SK-N-SH (cell line): ENCODE measurements at regions not wholly inside any gene's neighbourhood (a gene's known extent, or its start where the extent isn't known, plus 50 kb on each side); places are given as distances from the start of the nearest gene placed in this dataset.

Source experiments
- CTCF ChIA-PET: fragments of 300-600, 350-600 bp; formaldehyde crosslinking; extraction: SDS; loops from one replicate; lab custom pipeline; 2021; lab: Yijun Ruan, JAX
- POLR2A ChIA-PET: fragments of 350-600 bp; sonication (Branson Sonifier 250); formaldehyde crosslinking; extraction: SDS; loops from one replicate; lab custom pipeline; 2020; ENCODE audit warnings: antibody characterized with exemption, inconsistent platforms; lab: Yijun Ruan, JAX
- DNase-seq: peaks from one replicate; pipeline ENCODE4 v3.0.0; 2012
- H2AFZ ChIP-seq: fragments of 200-600 bp; sonication (generic); 2 replicates; pipeline ENCODE4 v1.8.1; 2016; ENCODE audit warnings: antibody characterized with exemption, mild to moderate bottlenecking, low read depth
- H3F3A ChIP-seq: fragments of 200-600 bp; sonication (generic); replicated peaks from 2 replicates; pipeline ENCODE3; 2016; ENCODE audit warnings: antibody characterized with exemption, mild to moderate bottlenecking; ENCODE audit not compliant: insufficient read depth
- H3K27ac ChIP-seq, 2 experiments: fragments of 200-500 bp in 1 of 2; fragments of 200-600 bp in 1 of 2; sonication (Bioruptor generic) in 1 of 2; sonication (generic), shearing (Covaris generic) in 1 of 2; 2 replicates each; pipeline versions ENCODE4 v1.5.1 to v1.6.1; 2014 to 2016; ENCODE audit warnings: low read depth in 2 of 2, inconsistent platforms in 1 of 2, low read length in 1 of 2, mild to moderate bottlenecking in 1 of 2, mixed read lengths in 1 of 2
- H3K27me3 ChIP-seq: fragments of 200-600 bp; sonication (generic), shearing (Covaris generic); 2 replicates; pipeline ENCODE4 v1.6.1; 2016; ENCODE audit warnings: mixed run types; ENCODE audit not compliant: insufficient read depth
- H3K36me3 ChIP-seq, 2 experiments: fragments of 200-500 bp in 1 of 2; fragments of 200-600 bp in 1 of 2; sonication (Bioruptor generic) in 1 of 2; sonication (generic) in 1 of 2; replicated peaks in 1 of 2; 2 replicates each; pipeline versions ENCODE3 to v1.5.1; 2014 to 2016; ENCODE audit warnings: low read length in 1 of 2, mild to moderate bottlenecking in 1 of 2; ENCODE audit not compliant: insufficient read depth in 2 of 2, control insufficient read depth in 1 of 2
- H3K4me1 ChIP-seq, 2 experiments: fragments of 200-500 bp in 1 of 2; fragments of 200-600 bp in 1 of 2; sonication (Bioruptor generic) in 1 of 2; sonication (generic), shearing (Covaris generic) in 1 of 2; 2 replicates each; pipeline versions ENCODE4 v1.5.1 to v1.6.1; 2014 to 2016; ENCODE audit warnings: low read depth in 1 of 2, low read length in 1 of 2, mixed run types in 1 of 2; ENCODE audit not compliant: insufficient read depth in 2 of 2, control insufficient read depth in 1 of 2
- H3K4me2 ChIP-seq: fragments of 200-600 bp; sonication (generic), shearing (Covaris generic); 2 replicates; pipeline ENCODE4 v1.6.1; 2017; ENCODE audit warnings: mixed run types
- H3K4me3 ChIP-seq, 2 experiments: fragments of 200-500 bp in 1 of 2; fragments of 200-600 bp in 1 of 2; sonication (Bioruptor generic) in 1 of 2; sonication (generic), shearing (Covaris generic) in 1 of 2; 2 replicates each; pipeline versions ENCODE4 v1.5.1 to v1.8.1; 2014 to 2016; ENCODE audit warnings: low read depth in 2 of 2, inconsistent platforms in 1 of 2, low read length in 1 of 2, mild to moderate bottlenecking in 1 of 2, mixed read lengths in 1 of 2, moderate library complexity in 1 of 2
- H3K79me2 ChIP-seq: fragments of 200-600 bp; sonication (generic); 2 replicates; pipeline ENCODE4 v1.8.1; 2017; ENCODE audit warnings: mild to moderate bottlenecking; ENCODE audit not compliant: insufficient read depth
- H3K9ac ChIP-seq: fragments of 200-600 bp; sonication (generic); 2 replicates; pipeline ENCODE4 v1.6.1; 2017; ENCODE audit warnings: mixed run types
- H3K9me2 ChIP-seq: fragments of 200-600 bp; sonication (generic); 2 replicates; pipeline ENCODE4 v1.6.1; 2017; ENCODE audit warnings: mixed run types
- H3K9me3 ChIP-seq: fragments of 200-600 bp; sonication (generic); 2 replicates; pipeline ENCODE4 v1.6.1; 2017; ENCODE audit warnings: mixed run types, mild to moderate bottlenecking, moderate library complexity
- H4K20me1 ChIP-seq: fragments of 200-600 bp; sonication (generic); 2 replicates; pipeline ENCODE4 v1.6.1; 2017; ENCODE audit warnings: mild to moderate bottlenecking, mixed run types; ENCODE audit not compliant: insufficient read depth
- ELF1 ChIP-seq: IDR thresholded peaks from 2 replicates; pipeline ENCODE4 v1.4.0; 2012
- RAD21 ChIP-seq: IDR thresholded peaks from 2 replicates; pipeline ENCODE4 v1.6.1; 2012; ENCODE audit warnings: mild to moderate bottlenecking, low read length
- RFX5 ChIP-seq: IDR thresholded peaks from 2 replicates; pipeline ENCODE4 v1.6.1; 2012; ENCODE audit warnings: mild to moderate bottlenecking, improper control_type of control experiment, low read length
- TAF1 ChIP-seq: IDR thresholded peaks from 2 replicates; pipeline ENCODE4 v1.6.1; 2012; ENCODE audit warnings: low read depth, mild to moderate bottlenecking, low read length, moderate library complexity, borderline replicate concordance
- TEAD4 ChIP-seq: IDR thresholded peaks from 2 replicates; pipeline ENCODE4 v1.4.0; 2012; ENCODE audit warnings: mild to moderate bottlenecking, borderline replicate concordance; ENCODE audit not compliant: insufficient read depth
- WGBS: methylation state at CpG from one replicate; pipeline ENCODE4 v1.1.6; 2017; ENCODE audit warnings: low lambda C conversion rate; 5-methylcytosine and 5-hydroxymethylcytosine counted together
- TF ChIP-seq, protein P1 (sequence below): IDR thresholded peaks from 2 replicates; pipeline ENCODE4 v1.4.0; 2012; ENCODE audit warnings: low read depth, borderline replicate concordance
- TF ChIP-seq, protein P2 (sequence below): fragments of 200-600 bp; sonication (generic); IDR thresholded peaks from 2 replicates; pipeline ENCODE4 v1.6.1; 2017; ENCODE audit warnings: antibody characterized with exemption, mild to moderate bottlenecking, moderate library complexity

DNA sequence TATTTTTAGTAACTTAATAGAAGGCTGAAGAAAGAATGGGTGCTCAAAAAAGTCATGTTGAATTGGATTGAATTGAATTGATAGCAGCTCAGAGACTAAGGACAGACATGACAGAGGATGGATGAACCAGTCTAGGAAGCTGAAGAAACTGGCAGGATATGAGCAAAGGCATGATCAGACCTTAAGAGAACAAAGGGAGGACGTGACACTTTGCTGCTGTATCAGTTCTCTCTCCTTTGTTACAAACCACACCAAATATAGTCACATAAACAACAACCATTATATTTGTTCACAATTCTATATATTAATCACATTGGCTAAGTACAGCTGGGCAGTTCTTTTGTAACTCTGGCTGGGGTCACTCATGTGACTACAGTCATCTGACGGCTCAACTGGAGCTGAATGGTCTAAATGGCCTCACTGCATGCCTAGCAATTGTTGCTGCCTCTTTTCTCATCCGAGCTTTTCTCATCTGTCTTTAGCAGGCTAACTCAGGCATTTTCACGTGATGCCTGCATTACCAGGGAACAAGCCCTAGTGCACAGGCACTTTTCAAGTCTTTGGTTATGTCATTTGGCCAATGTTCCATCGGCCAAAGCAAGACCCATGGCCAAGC, 355.0 kb downstream of the ETNK1 start:
- H3F3A ChIP-seq, result peaks cover 11% of the 10 kb centered on the region
- 84% methylated on average over 5 of the region's 5 CpGs for WGBS
- ChIA-PET CTCF (no interaction called here), POLR2A (no interaction called here)
- no peak overlapping the region for H3K9ac ChIP-seq
- H3K4me2 ChIP-seq, result no peak overlapping the region
- no peak overlapping the region for H3K4me3 ChIP-seq
- no peaks in the 10 kb centered on the region for H3K36me3 ChIP-seq
- peak overlapping the region in 1 of 2 experiments; percentile 27; a peak in 1 of 4 replicates for H3K27ac ChIP-seq
- no peaks in the 10 kb centered on the region for H3K79me2 ChIP-seq
- no peak overlapping the region for H2AFZ ChIP-seq
- H4K20me1 ChIP-seq, result no peaks in the 10 kb centered on the region
- no peaks in the 10 kb centered on the region for H3K27me3 ChIP-seq
- DNase-seq, result no peak
- no peaks in the 10 kb centered on the region for H3K9me2 ChIP-seq
- H3K9me3 ChIP-seq, result no peaks in the 10 kb centered on the region
- TF ChIP-seq TEAD4 (no peak), RFX5 (no peak), ELF1 (no peak), TAF1 (no peak)
- peaks cover 0 to 4% of the 10 kb centered on the region in 2 experiments; a peak in 1 of 4 replicates for H3K4me1 ChIP-seq

DNA sequence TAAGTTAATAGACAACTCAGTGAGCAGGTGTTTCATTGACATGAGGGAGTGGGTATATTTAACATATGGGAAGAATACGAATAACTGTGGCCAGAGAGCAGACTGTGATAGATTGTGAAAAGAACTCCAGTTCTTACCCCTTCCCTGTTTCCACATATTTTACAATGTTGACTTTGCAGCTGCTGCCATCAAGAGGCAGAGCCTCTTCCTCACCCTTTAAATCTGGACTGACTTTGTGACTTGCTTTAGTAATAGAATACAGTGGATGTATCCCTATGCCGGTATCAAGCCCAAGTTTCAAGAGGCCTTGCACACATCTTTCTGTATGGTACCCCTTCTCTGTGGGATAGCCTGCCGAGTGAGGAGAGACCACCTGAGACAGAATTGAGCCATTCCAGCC, 356.7 kb downstream of the ETNK1 start:
- no peaks in the 10 kb centered on the region for H3K9me3 ChIP-seq
- H3K4me3 ChIP-seq, result no peak overlapping the region
- no peak for DNase-seq
- H3K4me2 ChIP-seq, result no peak overlapping the region
- TF ChIP-seq, protein P1, sequence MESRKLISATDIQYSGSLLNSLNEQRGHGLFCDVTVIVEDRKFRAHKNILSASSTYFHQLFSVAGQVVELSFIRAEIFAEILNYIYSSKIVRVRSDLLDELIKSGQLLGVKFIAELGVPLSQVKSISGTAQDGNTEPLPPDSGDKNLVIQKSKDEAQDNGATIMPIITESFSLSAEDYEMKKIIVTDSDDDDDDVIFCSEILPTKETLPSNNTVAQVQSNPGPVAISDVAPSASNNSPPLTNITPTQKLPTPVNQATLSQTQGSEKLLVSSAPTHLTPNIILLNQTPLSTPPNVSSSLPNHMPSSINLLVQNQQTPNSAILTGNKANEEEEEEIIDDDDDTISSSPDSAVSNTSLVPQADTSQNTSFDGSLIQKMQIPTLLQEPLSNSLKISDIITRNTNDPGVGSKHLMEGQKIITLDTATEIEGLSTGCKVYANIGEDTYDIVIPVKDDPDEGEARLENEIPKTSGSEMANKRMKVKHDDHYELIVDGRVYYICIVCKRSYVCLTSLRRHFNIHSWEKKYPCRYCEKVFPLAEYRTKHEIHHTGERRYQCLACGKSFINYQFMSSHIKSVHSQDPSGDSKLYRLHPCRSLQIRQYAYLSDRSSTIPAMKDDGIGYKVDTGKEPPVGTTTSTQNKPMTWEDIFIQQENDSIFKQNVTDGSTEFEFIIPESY, result no peak
- peak; percentile 33 for TF ChIP-seq RAD21
- TF ChIP-seq, protein P2, sequence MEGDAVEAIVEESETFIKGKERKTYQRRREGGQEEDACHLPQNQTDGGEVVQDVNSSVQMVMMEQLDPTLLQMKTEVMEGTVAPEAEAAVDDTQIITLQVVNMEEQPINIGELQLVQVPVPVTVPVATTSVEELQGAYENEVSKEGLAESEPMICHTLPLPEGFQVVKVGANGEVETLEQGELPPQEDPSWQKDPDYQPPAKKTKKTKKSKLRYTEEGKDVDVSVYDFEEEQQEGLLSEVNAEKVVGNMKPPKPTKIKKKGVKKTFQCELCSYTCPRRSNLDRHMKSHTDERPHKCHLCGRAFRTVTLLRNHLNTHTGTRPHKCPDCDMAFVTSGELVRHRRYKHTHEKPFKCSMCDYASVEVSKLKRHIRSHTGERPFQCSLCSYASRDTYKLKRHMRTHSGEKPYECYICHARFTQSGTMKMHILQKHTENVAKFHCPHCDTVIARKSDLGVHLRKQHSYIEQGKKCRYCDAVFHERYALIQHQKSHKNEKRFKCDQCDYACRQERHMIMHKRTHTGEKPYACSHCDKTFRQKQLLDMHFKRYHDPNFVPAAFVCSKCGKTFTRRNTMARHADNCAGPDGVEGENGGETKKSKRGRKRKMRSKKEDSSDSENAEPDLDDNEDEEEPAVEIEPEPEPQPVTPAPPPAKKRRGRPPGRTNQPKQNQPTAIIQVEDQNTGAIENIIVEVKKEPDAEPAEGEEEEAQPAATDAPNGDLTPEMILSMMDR, result peak; percentile 27
- no peak overlapping the region for H2AFZ ChIP-seq
- no peak overlapping the region for H3K27ac ChIP-seq
- H4K20me1 ChIP-seq, result no peaks in the 10 kb centered on the region
- H3K79me2 ChIP-seq, result no peaks in the 10 kb centered on the region
- no peaks in the 10 kb centered on the region for H3K27me3 ChIP-seq
- WGBS, result 60% methylated on average over 3 of the region's 3 CpGs
- H3F3A ChIP-seq, result peaks cover 7% of the 10 kb centered on the region
- ChIA-PET CTCF (no interaction called here), POLR2A (no interaction called here)
- no peaks in the 10 kb centered on the region for H3K36me3 ChIP-seq
- no peaks in the 10 kb centered on the region for H3K9me2 ChIP-seq
- H3K9ac ChIP-seq, result no peak overlapping the region
- peaks cover 0 to 4% of the 10 kb centered on the region in 2 experiments; a peak in 1 of 4 replicates for H3K4me1 ChIP-seq
